C1 segment of cervical spinal cord (tissue), 14 donors: ENCODE measurements at regions not wholly inside any gene's neighbourhood (a gene's known extent, or its start where the extent isn't known, plus 50 kb on each side); places are given as distances from the start of the nearest gene placed in this dataset.
A peak's percentile ranks its signal among the peaks of the same experiment; 100 is the strongest.
"Not testable (repeated sequence)": the region's sequence is repeated elsewhere in the genome, so short reads cannot be mapped to it uniquely, and the experiment has no call there.

Source experiments
- DNase-seq, 14 donors: peaks; one replicate each; lab custom pipeline; 2025; lab: John Stamatoyannopoulos, UW

GRCh38 chr4:131251321-131251720, 1897.8 kb upstream of the PCDH10 start:
- DNase-seq, result no peak

DNA sequence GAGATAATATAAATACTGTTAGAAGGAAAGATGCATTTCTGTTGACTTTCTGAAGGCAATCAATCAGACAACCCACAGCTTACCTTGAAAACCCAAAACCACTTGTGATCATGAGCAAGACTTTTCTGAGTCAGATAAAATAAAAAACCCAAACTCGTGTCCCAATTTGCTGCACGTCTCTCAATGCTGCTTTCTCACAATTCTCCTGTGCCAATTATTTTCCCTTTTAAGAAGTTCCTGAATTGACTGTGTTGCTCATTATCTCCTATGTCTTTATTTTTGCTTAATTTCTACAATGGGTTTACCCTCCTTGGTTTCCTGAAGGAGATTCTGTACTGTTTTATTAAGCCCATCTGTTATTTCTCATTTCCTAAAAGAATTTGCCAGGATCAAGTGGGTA, 1891.9 kb upstream of the PCDH10 start:
- DNase-seq, result no peak

- peak in 1 of 14 donors; percentile 1 for DNase-seq
Observed at GRCh38 chr4:131258361-131258760, 1890.7 kb upstream of the PCDH10 start.

DNA sequence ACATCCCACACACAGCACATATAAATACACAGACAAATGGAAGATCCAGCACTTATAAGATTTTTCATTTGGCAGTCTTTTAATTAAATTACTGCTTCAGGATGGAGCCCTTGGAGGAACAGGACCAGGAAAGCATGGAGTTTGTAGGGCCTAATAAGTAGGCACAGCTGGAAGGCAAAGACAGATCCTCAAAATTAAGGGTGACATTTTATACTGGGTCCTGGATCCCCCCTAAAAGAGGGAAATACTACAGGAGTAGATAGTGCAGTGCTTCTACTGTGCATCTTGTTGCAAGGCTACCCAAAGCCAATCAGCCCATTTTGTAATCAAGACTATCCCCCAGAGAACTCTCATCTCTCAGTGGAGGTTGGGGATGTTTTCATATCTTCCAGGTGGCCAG, 1860.7 kb upstream of the PCDH10 start:
- DNase-seq, result no peak

DNA sequence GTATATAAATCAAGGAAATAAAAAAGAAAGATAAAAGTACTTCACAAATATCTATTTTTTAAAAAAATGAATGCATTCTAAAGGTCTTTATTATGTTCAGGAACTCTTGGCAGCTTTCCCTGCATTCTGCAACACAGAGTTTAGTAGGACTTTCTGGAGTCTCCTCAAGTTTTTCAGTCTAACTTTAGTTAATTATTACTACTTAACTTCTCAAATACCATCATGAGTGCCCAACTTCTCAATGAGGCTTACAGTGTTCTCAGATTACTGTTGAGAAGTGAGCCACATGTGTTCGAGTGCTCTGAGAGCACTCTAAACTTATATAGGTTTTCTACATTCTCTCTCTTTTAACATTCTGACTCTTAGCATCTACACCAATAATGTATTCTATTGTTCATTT, 1852.9 kb upstream of the PCDH10 start:
- no peak for DNase-seq

GRCh38 chr4:131302108-131302507, 1847.0 kb upstream of the PCDH10 start:
- DNase-seq, result peak in 1 of 14 donors; percentile 16

GRCh38 chr4:131304686-131305085, 1844.4 kb upstream of the PCDH10 start:
- no peak for DNase-seq

DNA sequence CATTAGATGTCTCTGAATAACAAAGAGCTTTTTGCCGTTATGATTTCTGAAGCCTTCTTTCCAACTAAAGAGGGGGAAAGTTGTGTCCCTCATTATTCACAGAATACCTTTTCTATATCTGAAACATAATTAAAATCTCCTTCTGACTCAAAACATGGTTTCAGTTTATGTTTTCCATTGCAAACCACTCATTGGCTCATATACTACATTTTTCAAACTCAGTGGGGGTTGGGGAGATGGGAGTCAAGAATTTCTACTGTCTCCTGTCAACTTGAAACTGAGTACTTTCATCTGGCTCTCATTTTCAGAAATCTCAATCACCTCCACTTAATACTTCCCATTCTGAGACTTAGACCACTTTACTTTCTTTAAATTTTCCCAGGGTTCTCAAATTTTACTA, 1839.5 kb upstream of the PCDH10 start:
- no peak for DNase-seq

GRCh38 chr4:131316086-131316485, 1833.0 kb upstream of the PCDH10 start:
- no peak for DNase-seq

DNA sequence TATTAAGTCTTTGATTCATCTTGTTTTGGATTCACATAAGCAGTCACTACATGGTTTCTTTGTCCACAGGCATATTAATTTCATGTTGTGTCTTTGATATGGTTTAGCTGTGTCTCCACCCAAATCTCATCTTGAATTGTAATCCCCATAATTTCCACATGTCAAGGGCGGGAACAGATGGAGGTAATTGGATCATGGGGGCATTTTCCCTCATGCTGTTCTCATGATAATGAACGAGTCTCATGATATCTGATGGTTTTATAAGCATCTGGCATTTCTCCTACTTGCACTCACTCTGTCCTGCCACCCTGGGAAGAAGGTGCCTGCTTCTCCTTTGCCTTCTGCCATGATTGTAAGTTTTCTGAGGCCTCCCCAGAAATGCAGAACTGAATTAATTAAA, 1811.2 kb upstream of the PCDH10 start:
- DNase-seq, result no peak

- no peak for DNase-seq
Observed at GRCh38 chr4:131339137-131339536, 1810.0 kb upstream of the PCDH10 start.

DNA sequence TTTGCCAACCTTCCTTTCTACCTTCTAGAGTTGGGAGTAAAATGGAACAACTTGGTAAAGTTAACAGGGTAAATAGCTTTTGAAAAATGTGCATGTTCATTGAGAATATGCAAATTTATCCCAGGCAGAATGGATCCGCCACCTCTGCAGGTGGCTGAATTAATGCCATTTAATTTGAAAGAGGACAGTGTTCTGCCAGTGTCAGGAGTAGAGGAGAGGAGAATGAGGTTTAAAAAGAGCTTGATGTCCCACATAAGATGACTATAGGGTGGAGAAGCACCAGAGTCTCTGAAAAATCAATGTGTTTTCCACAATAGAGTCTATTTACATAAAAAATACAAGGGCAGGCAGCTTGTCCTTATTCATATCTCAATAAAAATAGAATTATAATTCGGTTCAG, 1804.3 kb upstream of the PCDH10 start:
- DNase-seq, result no peak

DNA sequence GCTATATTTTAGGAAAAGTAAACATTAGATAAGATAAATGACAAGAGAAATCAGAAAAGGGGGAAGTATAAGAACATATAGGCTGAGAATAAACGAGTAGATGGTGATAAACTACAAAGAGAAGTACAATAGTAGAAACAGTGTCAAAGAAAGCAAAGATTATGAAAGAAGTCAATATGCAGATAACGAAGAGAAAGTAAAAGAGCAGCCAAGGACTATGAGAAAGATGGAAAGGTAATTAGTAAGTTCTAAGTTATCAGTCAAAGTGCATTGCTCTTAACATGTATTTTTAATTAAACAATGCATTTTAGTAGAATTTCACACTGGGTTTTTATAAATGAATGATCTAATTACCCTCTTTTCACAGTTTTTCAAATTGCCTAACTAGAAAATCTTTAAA, 1801.3 kb upstream of the PCDH10 start:
- no peak for DNase-seq

- no peak for DNase-seq
Observed at GRCh38 chr4:131348263-131348662, 1800.8 kb upstream of the PCDH10 start.

DNA sequence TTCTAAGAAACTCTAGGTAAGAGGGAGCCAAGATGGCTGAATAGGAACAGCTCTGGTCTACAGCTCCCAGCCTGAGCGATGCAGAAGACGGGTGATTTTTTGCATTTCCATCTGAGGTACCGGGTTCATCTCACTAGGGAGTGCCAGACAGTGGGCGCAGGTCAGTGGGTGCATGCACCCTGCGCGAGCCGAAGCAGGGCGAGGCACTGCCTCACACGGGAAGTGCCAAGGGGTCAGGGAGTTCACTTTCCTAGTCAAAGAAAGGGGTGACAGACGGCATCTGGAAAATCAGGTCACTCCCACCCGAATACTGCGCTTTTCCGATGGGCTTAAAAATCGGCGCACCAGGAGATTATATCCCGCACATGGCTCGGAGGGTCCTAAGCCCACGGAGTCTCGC, 1796.7 kb upstream of the PCDH10 start:
- DNase-seq, result not testable (repeated sequence)

GRCh38 chr4:131366714-131367113, 1782.4 kb upstream of the PCDH10 start:
- no peak for DNase-seq

DNA sequence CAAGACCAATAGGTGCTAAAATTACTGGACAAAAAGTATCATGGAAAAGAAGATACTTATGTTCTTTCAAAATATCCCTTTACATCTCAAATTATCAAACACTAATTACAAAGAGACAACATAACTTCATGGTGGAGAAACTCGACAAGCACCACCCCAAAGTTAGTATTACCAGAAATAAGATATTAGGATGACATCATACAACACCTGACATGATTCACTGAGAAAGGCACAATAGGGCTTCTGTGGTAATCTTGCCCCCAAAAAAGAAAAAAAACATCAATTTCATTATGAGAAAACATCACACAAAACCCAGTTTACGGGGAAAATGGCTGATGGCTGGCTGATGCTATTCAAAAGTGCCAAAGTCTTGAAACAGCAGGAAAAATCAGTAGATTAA, 1781.7 kb upstream of the PCDH10 start:
- DNase-seq, result no peak

GRCh38 chr4:131370846-131371245, 1778.2 kb upstream of the PCDH10 start:
- no peak for DNase-seq

GRCh38 chr4:131381055-131381454, 1768.0 kb upstream of the PCDH10 start:
- no peak for DNase-seq

DNA sequence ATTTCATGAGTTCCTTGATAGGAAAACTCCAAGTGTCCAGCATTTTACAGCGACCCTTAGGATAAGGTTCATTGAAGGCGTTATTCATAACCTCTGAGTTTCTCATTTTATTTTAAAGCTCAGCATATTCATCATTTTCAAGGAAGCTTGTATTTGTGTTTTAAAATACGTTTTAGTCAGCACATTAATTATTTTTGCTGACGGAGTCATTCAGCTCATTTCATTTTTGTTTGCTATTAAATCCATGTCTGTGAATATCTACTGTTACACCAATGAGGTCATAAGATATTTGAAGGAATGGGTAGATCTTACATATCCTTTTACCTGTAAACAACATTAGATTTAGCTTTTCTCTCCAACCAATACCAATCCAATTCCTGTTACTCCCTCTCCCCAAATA, 1766.3 kb upstream of the PCDH10 start:
- no peak for DNase-seq

GRCh38 chr4:131388277-131388676, 1760.8 kb upstream of the PCDH10 start:
- no peak for DNase-seq

DNA sequence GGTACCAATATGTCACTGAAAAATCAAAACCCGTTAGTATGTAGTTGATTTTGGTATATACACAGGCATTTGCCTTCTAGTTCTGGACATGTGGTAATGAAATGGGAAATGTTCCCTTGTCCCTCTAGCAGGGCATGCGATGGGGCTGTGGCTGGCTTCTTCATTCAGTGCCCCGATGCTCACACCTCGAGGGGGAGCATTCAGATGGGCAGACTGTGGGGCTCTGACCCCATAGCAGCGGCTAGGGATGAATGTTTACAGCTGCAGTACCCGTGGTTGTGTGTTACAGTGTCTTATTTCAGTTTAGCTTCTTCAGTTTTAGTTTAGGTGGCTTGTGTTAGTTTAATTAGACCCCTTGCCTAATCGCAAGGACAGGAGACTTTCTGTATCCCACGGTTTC, 1741.0 kb upstream of the PCDH10 start:
- no peak for DNase-seq

GRCh38 chr4:131411393-131411792, 1737.7 kb upstream of the PCDH10 start:
- DNase-seq, result no peak

- no peak for DNase-seq
Observed at GRCh38 chr4:131419147-131419546, 1729.9 kb upstream of the PCDH10 start.
